Lung (tissue), 11 donors: ENCODE measurements at regions not wholly inside any gene's neighbourhood (a gene's known extent, or its start where the extent isn't known, plus 50 kb on each side); places are given as distances from the start of the nearest gene placed in this dataset.

Experiments
- ATAC-seq: fragments of 200-7000 bp; cut with Tn5 transposase; one replicate; pipeline ENCODE4 v1.9.1; 2020; ENCODE audit warnings: moderate number of reproducible peaks; ENCODE audit not compliant: insufficient read depth, low FRiP score
- DNase-seq, 3 donors: peaks; one replicate each; pipeline ENCODE4 v3.0.0-alpha.2; 2013 to 2017
- H3K27ac ChIP-seq, 2 donors: one replicate each; pipeline ENCODE4 v1.5.1; 2013; ENCODE audit warnings: mild to moderate bottlenecking in 2 of 2, moderate library complexity in 2 of 2, control low read depth in 1 of 2, inconsistent platforms in 1 of 2, low read depth in 1 of 2, low read length in 1 of 2
- H3K27me3 ChIP-seq, 3 donors: one replicate each; pipeline ENCODE4 v1.5.1; 2013; ENCODE audit warnings: low read length in 2 of 3; ENCODE audit not compliant: control insufficient read depth in 3 of 3, insufficient read depth in 3 of 3
- H3K36me3 ChIP-seq, 4 donors: one replicate each; pipeline ENCODE4 v1.5.1; 2013; ENCODE audit warnings: low read length in 4 of 4, mild to moderate bottlenecking in 1 of 4, moderate library complexity in 1 of 4; ENCODE audit not compliant: control insufficient read depth in 4 of 4, insufficient read depth in 4 of 4
- H3K4me1 ChIP-seq, 5 donors: one replicate each; pipeline ENCODE4 v1.5.1; 2013; ENCODE audit warnings: low read length in 5 of 5, mild to moderate bottlenecking in 2 of 5, moderate library complexity in 1 of 5; ENCODE audit not compliant: control insufficient read depth in 5 of 5, insufficient read depth in 5 of 5
- H3K4me3 ChIP-seq: one replicate; pipeline ENCODE4 v1.5.1; 2013; ENCODE audit warnings: mild to moderate bottlenecking, control low read depth, moderate library complexity
- H3K9ac ChIP-seq, 2 donors: one replicate each; pipeline ENCODE4 v1.5.1; 2013; ENCODE audit warnings: low read length in 2 of 2, control low read depth in 1 of 2; ENCODE audit not compliant: insufficient read depth in 1 of 2
- H3K9me3 ChIP-seq, 4 donors: one replicate each; pipeline ENCODE4 v1.5.1; 2013; ENCODE audit warnings: low read length in 3 of 4, mild to moderate bottlenecking in 1 of 4, moderate library complexity in 1 of 4; ENCODE audit not compliant: control insufficient read depth in 4 of 4, insufficient read depth in 3 of 4
- CTCF ChIP-seq: IDR thresholded peaks from 2 replicates; pipeline ENCODE4 v1.5.1; 2012; ENCODE audit warnings: mild to moderate bottlenecking; ENCODE audit errors: control extremely low read depth, extremely low read depth
- WGBS, 2 donors: extraction: QIAGEN DNeasy Blood & Tissue Kit; methylation state at CpG; one replicate each; pipeline ENCODE4 v1.1.7; 2013; 5-methylcytosine and 5-hydroxymethylcytosine counted together
- donor health status: control.
- donor health status: control.
- donor health status: Bipolar disorder and iron deficiency.
- donor health status: healthy.
- donor health status: DM: yes; HTN: yes; CAD: no.

- no peaks in the 10 kb centered on the region for H3K27me3 ChIP-seq
- no peaks in the 10 kb centered on the region for H3K36me3 ChIP-seq
- DNase-seq: no peak
- no peak overlapping the region for H3K9ac ChIP-seq
- TF ChIP-seq CTCF: no peak
- no peak overlapping the region for H3K4me3 ChIP-seq
- H3K27ac ChIP-seq: no peak overlapping the region
- no peaks in the 10 kb centered on the region for H3K4me1 ChIP-seq
- peaks cover 0 to 6% (median 0%) of the 10 kb centered on the region in 4 donors for H3K9me3 ChIP-seq
- no peak for ATAC-seq
These were observed 323.9 kb upstream of the FAM241A start for GRCh38 chr4:111821342-111821741.

- no peak overlapping the region for H3K4me3 ChIP-seq
- WGBS, 2 donors: 84 to 92% methylated on average over 3 of the region's 3 CpGs
- no peak overlapping the region for H3K9ac ChIP-seq
- no peaks in the 10 kb centered on the region for H3K36me3 ChIP-seq
- ATAC-seq: no peak
- TF ChIP-seq CTCF: no peak
- no peaks in the 10 kb centered on the region for H3K9me3 ChIP-seq
- no peaks in the 10 kb centered on the region for H3K4me1 ChIP-seq
- no peaks in the 10 kb centered on the region for H3K27me3 ChIP-seq
- H3K27ac ChIP-seq: no peak overlapping the region
- no peak for DNase-seq
These were observed 308.7 kb upstream of the FAM241A start for GRCh38 chr4:111836601-111837000.

GRCh38 chr4:111837761-111838160 lies 307.5 kb upstream of the FAM241A start:
- TF ChIP-seq CTCF: no peak
- Histone ChIP-seq H3K36me3 (no peaks in the 10 kb centered on the region), H3K9me3 (no peaks in the 10 kb centered on the region), H3K4me1 (no peaks in the 10 kb centered on the region), H3K27ac (no peak overlapping the region), H3K9ac (no peak overlapping the region), H3K4me3 (no peak overlapping the region), H3K27me3 (no peaks in the 10 kb centered on the region)
- DNase-seq (no peak), ATAC-seq (no peak)
- WGBS, 2 donors: 84 to 93% methylated on average over 2 of the region's 2 CpGs

- H3K4me1 ChIP-seq: no peaks in the 10 kb centered on the region
- no peak for ATAC-seq
These were observed 306.8 kb upstream of the FAM241A start for GRCh38 chr4:111838406-111838930.

More at GRCh38 chr4:111838406-111838930, 306.8 kb upstream of the FAM241A start:
- H3K27ac ChIP-seq: no peak overlapping the region
- H3K36me3 ChIP-seq: no peaks in the 10 kb centered on the region
- H3K9ac ChIP-seq: no peak overlapping the region
- no peaks in the 10 kb centered on the region for H3K27me3 ChIP-seq
- TF ChIP-seq CTCF: no peak
- no peak for DNase-seq
- no peak overlapping the region for H3K4me3 ChIP-seq
- WGBS, 2 donors: 67 to 75% methylated on average over 4 of the region's 4 CpGs
- no peaks in the 10 kb centered on the region for H3K9me3 ChIP-seq
